ENCODE measurements at regions not wholly inside any gene's neighbourhood (a gene's known extent, or its start where the extent isn't known, plus 50 kb on each side); places are given as distances from the start of the nearest gene placed in this dataset.

GRCh38 chr12:88720785-88721650 lies 140.7 kb upstream of the KITLG start:
- dilution Hi-C loops (cut with MboI; ENCODE audit: extremely low pct_ligation_motif_present, low sequenced_read_pairs): no loop called here

GRCh38 chr12:88720231-88720630 lies 140.0 kb upstream of the KITLG start:
- Histone ChIP-seq H4K20me1 (ENCODE audit: control insufficient read depth, extremely low read depth, insufficient read depth, low read length) (no peaks in the 10 kb centered on the region), H3K4me2 (ENCODE audit: control insufficient read depth, extremely low read depth, insufficient read depth, low read depth, low read length) (no peak overlapping the region), H3K36me3 (ENCODE audit: control insufficient read depth in 2 of 2, extremely low read depth in 1 of 2, insufficient read depth in 2 of 2, low read length in 2 of 2) (no peaks in the 10 kb centered on the region), H3K9ac (ENCODE audit: control insufficient read depth, extremely low read depth, insufficient read depth, low read length) (no peak overlapping the region), H3K9me1 (ENCODE audit: control insufficient read depth, extremely low read depth, insufficient read depth, low read length) (no peaks in the 10 kb centered on the region), H3K4me3 (ENCODE audit: control insufficient read depth in 2 of 3, extremely low read depth in 1 of 3, insufficient read depth in 2 of 3, low read depth in 1 of 3, low read length in 3 of 3) (no peak overlapping the region), H3K9me3 (ENCODE audit: control insufficient read depth, low read depth, low read length) (no peaks in the 10 kb centered on the region), H3K27ac (ENCODE audit: control insufficient read depth, insufficient read depth, low read length) (no peak overlapping the region), H3K79me2 (ENCODE audit: control insufficient read depth, insufficient read depth, low read length) (no peaks in the 10 kb centered on the region), H3K27me3 (ENCODE audit: control insufficient read depth, extremely low read depth, insufficient read depth, low read length) (no peaks in the 10 kb centered on the region), H2AFZ (ENCODE audit: control insufficient read depth, low read length) (peak overlapping the region; percentile 21), H3K4me1 (ENCODE audit: control insufficient read depth, extremely low read depth, insufficient read depth, low read length) (peaks cover 11% of the 10 kb centered on the region)
- FAIRE-seq (no peak), DNase-seq (ENCODE audit: low read depth, low spot score) (no peak)
- dilution Hi-C loops (cut with MboI; ENCODE audit: extremely low pct_ligation_motif_present, low sequenced_read_pairs): no loop called here
- no peak for TF ChIP-seq CTCF (optimal IDR thresholded peaks at IDR 0.05 in 1 of 3, IDR thresholded peaks at IDR 0.05 in 1 of 3, conservative IDR thresholded peaks at IDR 0.05 in 1 of 3; ENCODE audit: extremely low read depth in 1 of 3, insufficient read depth in 2 of 3, low read length in 3 of 3)
- no peak for TF ChIP-seq EZH2 (IDR thresholded peaks at IDR 0.05; ENCODE audit: low read length)

More at GRCh38 chr12:88720785-88721650, 140.7 kb upstream of the KITLG start:
- Histone ChIP-seq H3K9me3 (ENCODE audit: control insufficient read depth, low read depth, low read length) (no peaks in the 10 kb centered on the region), H3K9ac (ENCODE audit: control insufficient read depth, extremely low read depth, insufficient read depth, low read length) (no peak overlapping the region), H3K79me2 (ENCODE audit: control insufficient read depth, insufficient read depth, low read length) (no peaks in the 10 kb centered on the region), H3K27ac (ENCODE audit: control insufficient read depth, insufficient read depth, low read length) (no peak overlapping the region), H4K20me1 (ENCODE audit: control insufficient read depth, extremely low read depth, insufficient read depth, low read length) (no peaks in the 10 kb centered on the region), H3K9me1 (ENCODE audit: control insufficient read depth, extremely low read depth, insufficient read depth, low read length) (no peaks in the 10 kb centered on the region), H3K4me3 (ENCODE audit: control insufficient read depth in 2 of 3, extremely low read depth in 1 of 3, insufficient read depth in 2 of 3, low read depth in 1 of 3, low read length in 3 of 3) (no peak overlapping the region), H3K36me3 (ENCODE audit: control insufficient read depth in 2 of 2, extremely low read depth in 1 of 2, insufficient read depth in 2 of 2, low read length in 2 of 2) (no peaks in the 10 kb centered on the region), H2AFZ (ENCODE audit: control insufficient read depth, low read length) (no peak overlapping the region), H3K4me1 (ENCODE audit: control insufficient read depth, extremely low read depth, insufficient read depth, low read length) (peaks cover 11% of the 10 kb centered on the region), H3K27me3 (ENCODE audit: control insufficient read depth, extremely low read depth, insufficient read depth, low read length) (no peaks in the 10 kb centered on the region), H3K4me2 (ENCODE audit: control insufficient read depth, extremely low read depth, insufficient read depth, low read depth, low read length) (no peak overlapping the region)
- TF ChIP-seq EZH2 (IDR thresholded peaks at IDR 0.05; ENCODE audit: low read length): no peak
- no peak for TF ChIP-seq CTCF (optimal IDR thresholded peaks at IDR 0.05 in 1 of 3, IDR thresholded peaks at IDR 0.05 in 1 of 3, conservative IDR thresholded peaks at IDR 0.05 in 1 of 3; ENCODE audit: extremely low read depth in 1 of 3, insufficient read depth in 2 of 3, low read length in 3 of 3)
- DNase-seq (ENCODE audit: low read depth, low spot score) (no peak), FAIRE-seq (peak; percentile 41)
